ENCODE measurements at regions not wholly inside any gene's neighbourhood (a gene's known extent, or its start where the extent isn't known, plus 50 kb on each side); places are given as distances from the start of the nearest gene placed in this dataset.

GRCh38 chr6:94510877-94511276 lies 1066.5 kb upstream of the MANEA start:
- no peak overlapping the region for H3K4me3 ChIP-seq (ENCODE audit: low read depth, low read length)
- no peak for TF ChIP-seq CTCF (IDR thresholded peaks at IDR 0.05; ENCODE audit: low read depth, low read length)
- DNase-seq (ENCODE audit: low read depth, low spot score) = no peak
- in situ Hi-C loops (cut with HindIII; ENCODE audit: low sequenced_read_pairs) = no loop called here

GRCh38 chr6:94501516-94501915 lies 1075.8 kb upstream of the MANEA start:
- no peak overlapping the region for H3K4me3 ChIP-seq (ENCODE audit: low read depth, low read length)
- TF ChIP-seq CTCF (IDR thresholded peaks at IDR 0.05; ENCODE audit: low read depth, low read length) = no peak
- in situ Hi-C loops (cut with HindIII; ENCODE audit: low sequenced_read_pairs) = no loop called here
- peak; percentile 0 for DNase-seq (ENCODE audit: low read depth, low spot score)

- TF ChIP-seq CTCF (IDR thresholded peaks at IDR 0.05; ENCODE audit: low read depth, low read length) = no peak
- in situ Hi-C loops (cut with HindIII; ENCODE audit: low sequenced_read_pairs) = no loop called here
- no peak overlapping the region for H3K4me3 ChIP-seq (ENCODE audit: low read depth, low read length)
- DNase-seq (ENCODE audit: low read depth, low spot score) = no peak
Measured at GRCh38 chr6:94498099-94498498, 1078.7 kb upstream of the EPHA7 start.

GRCh38 chr6:94494500-94494899 lies 1075.1 kb upstream of the EPHA7 start:
- no peak for TF ChIP-seq CTCF (IDR thresholded peaks at IDR 0.05; ENCODE audit: low read depth, low read length)
- H3K4me3 ChIP-seq (ENCODE audit: low read depth, low read length) = no peak overlapping the region
- in situ Hi-C loops (cut with HindIII; ENCODE audit: low sequenced_read_pairs) = no loop called here
- DNase-seq (ENCODE audit: low read depth, low spot score) = no peak

DNA sequence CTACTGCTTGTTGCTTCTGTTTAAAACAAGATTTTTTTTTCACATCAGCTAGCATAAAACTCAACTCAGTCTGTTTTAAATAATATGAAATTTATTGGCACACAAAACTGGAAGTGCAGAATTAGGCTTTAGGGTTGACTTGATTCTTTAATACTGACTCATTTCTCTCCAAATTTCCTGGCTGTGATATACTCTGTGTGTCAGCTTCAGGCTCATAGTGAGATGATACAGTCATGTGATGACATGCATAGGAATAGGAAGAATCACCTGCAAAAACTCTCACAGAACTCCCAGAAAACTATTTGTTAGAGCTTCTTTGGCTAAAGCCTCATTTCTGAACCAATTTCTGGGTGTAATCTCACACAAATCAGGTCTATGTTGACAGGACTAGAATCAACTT lies 1068.0 kb upstream of the EPHA7 start:
- in situ Hi-C loops (cut with HindIII; ENCODE audit: low sequenced_read_pairs) = no loop called here
- TF ChIP-seq CTCF (IDR thresholded peaks at IDR 0.05; ENCODE audit: low read depth, low read length) = no peak
- DNase-seq (ENCODE audit: low read depth, low spot score) = no peak
- no peak overlapping the region for H3K4me3 ChIP-seq (ENCODE audit: low read depth, low read length)

GRCh38 chr6:94478133-94479005 lies 1059.0 kb upstream of the EPHA7 start:
- no peak for TF ChIP-seq CTCF (IDR thresholded peaks at IDR 0.05; ENCODE audit: low read depth, low read length)
- no peak overlapping the region for H3K4me3 ChIP-seq (ENCODE audit: low read depth, low read length)
- in situ Hi-C loops (cut with HindIII; ENCODE audit: low sequenced_read_pairs) = no loop called here
- no peak for DNase-seq (ENCODE audit: low read depth, low spot score)

Measured in astrocyte of the spinal cord (primary cell).